Vagina (tissue), 2 donors: ENCODE measurements at regions not wholly inside any gene's neighbourhood (a gene's known extent, or its start where the extent isn't known, plus 50 kb on each side); places are given as distances from the start of the nearest gene placed in this dataset.
"Not testable (repeated sequence)": the region's sequence is repeated elsewhere in the genome, so short reads cannot be mapped to it uniquely, and the experiment has no call there.

Source experiments
- DNase-seq, 2 donors: peaks; one replicate each; pipeline ENCODE4 v3.0.0-alpha.2; 2017; ENCODE audit errors: extremely low spot score in 2 of 2
- H3K27ac ChIP-seq: fragments of 200-600 bp; sonication (generic); one replicate; pipeline ENCODE4 v1.5.1; 2019
- H3K27me3 ChIP-seq: fragments of 200-600 bp; sonication (generic); one replicate; pipeline ENCODE4 v1.5.1; 2019
- H3K36me3 ChIP-seq, 2 donors: fragments of 200-600 bp; sonication (generic); one replicate each; pipeline ENCODE4 v1.5.1; 2017 to 2019
- H3K4me1 ChIP-seq: fragments of 200-600 bp; sonication (generic); one replicate; pipeline ENCODE4 v1.5.1; 2019
- H3K4me3 ChIP-seq, 2 donors: fragments of 200-600 bp; sonication (generic); 1 replicate in 1 of 2; 2 replicates in 1 of 2; pipeline ENCODE4 v1.5.1; 2016 to 2019
- H3K9me3 ChIP-seq: fragments of 200-600 bp; sonication (generic); one replicate; pipeline ENCODE4 v1.5.1; 2019
- CTCF ChIP-seq, 3 experiments: fragments of 450-650 bp in 2 of 3; fragments of 200-600 bp in 1 of 3; sonication (generic) in 1 of 3; IDR thresholded peaks; one replicate each; pipeline ENCODE4 v1.5.1; 2017 to 2019; ENCODE audit warnings: antibody characterized with exemption in 3 of 3, mild to moderate bottlenecking in 2 of 3, moderate library complexity in 2 of 3
- POLR2A ChIP-seq, 2 donors: fragments of 450-650 bp; IDR thresholded peaks; one replicate each; pipeline ENCODE4 v1.6.1; 2017; ENCODE audit warnings: antibody characterized with exemption in 2 of 2, mild to moderate bottlenecking in 2 of 2, moderate library complexity in 2 of 2
- POLR2AphosphoS5 ChIP-seq, 2 donors: sonication (generic); formaldehyde crosslinking; IDR thresholded peaks; one replicate each; pipeline ENCODE4 v1.9.0; 2017; ENCODE audit warnings: antibody characterized with exemption in 2 of 2, mild to moderate bottlenecking in 2 of 2, low read depth in 1 of 2; ENCODE audit not compliant: insufficient read depth in 1 of 2
- intact Hi-C: fragments of 100-400 bp; cut with DNase I; formaldehyde crosslinking; loops from one replicate; pipeline ENCODE4 v1.15.1; 2023

GRCh38 chr2:203637471-203638167 is 68.8 kb upstream of the CD28 start:
- no peak for DNase-seq
- no peak for TF ChIP-seq POLR2A (IDR thresholded peaks at IDR 0.05)
- TF ChIP-seq POLR2AphosphoS5 (IDR thresholded peaks at IDR 0.05; ENCODE audit: insufficient read depth in 1 of 2, low read depth in 1 of 2) = no peak
- no peak for TF ChIP-seq CTCF (IDR thresholded peaks at IDR 0.05)
- H3K36me3 ChIP-seq = no peaks in the 10 kb centered on the region
- H3K4me1 ChIP-seq = peaks cover 20% of the 10 kb centered on the region
- no peak overlapping the region for H3K4me3 ChIP-seq
- no peaks in the 10 kb centered on the region for H3K27me3 ChIP-seq
- no peak overlapping the region for H3K27ac ChIP-seq
- no peaks in the 10 kb centered on the region for H3K9me3 ChIP-seq
- intact Hi-C loops = no loop called here

DNA sequence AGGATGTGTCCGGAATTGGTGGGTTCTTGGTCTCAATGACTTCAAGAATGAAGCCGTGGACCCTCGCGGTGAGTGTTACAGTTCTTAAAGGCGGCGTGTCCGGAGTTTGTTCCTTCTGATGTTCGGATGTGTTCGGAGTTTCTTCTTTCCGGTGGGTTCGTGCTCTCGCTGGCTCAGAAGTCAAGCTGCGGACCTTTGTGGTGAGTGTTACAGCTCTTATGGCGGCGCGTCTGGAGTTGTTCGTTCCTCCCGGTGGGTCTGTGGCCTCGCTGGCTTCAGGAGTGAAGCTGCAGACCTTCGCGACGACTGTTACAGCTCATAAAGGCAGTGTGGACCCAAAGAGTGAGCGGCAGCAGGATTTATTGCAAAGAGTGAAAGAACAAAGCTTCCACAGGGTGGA is 64.6 kb upstream of the CD28 start:
- H3K27me3 ChIP-seq, H3K36me3 ChIP-seq, H3K27ac ChIP-seq, H3K9me3 ChIP-seq, intact Hi-C loops, DNase-seq, H3K4me3 ChIP-seq: not testable (repeated sequence)
- H3K4me1 ChIP-seq = peaks cover 17% of the 10 kb centered on the region

DNA sequence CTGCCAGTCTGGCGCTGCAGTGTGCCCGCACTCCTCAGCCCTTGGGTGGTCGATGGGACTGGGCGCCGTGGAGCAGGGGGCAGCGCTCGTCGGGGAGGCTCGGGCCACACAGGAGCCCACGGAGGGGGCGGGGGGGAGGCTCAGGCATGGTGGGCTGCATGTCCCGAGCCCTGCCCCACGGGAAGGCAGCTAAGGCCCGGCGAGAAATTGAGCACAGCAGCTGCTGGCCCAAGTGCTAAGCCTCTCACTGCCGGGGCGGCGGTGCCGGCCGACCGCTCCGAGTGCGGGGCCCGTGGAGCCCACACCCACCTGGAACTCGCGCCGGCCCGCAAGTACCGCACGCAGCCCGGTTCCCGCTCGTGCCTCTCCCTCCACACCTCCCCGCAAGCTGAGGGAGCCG is 63.6 kb upstream of the CD28 start:
- H3K9me3 ChIP-seq, H3K4me3 ChIP-seq, H3K27me3 ChIP-seq, DNase-seq, intact Hi-C loops, H3K27ac ChIP-seq, H3K36me3 ChIP-seq: not testable (repeated sequence)
- peaks cover 10% of the 10 kb centered on the region for H3K4me1 ChIP-seq

DNA sequence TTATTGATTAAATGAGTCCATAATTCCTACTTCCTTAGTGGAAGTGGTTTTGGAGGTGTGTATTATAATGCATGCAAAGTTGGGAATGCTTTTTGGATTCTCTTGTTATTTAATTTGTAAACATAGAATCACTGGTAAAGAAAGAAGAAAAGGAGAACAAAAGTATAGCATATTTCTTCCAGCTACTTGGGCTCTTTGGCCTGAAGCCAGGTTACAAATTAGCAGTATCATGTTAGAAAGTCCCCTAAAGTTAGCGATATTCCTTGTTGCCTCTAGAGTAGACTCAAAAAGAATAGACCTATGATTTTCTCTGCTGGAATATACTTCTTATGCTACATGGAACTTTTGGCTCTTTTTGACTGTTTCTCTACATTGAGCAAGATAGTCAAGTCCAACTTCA is 60.6 kb upstream of the CD28 start:
- Histone ChIP-seq H3K36me3 (no peaks in the 10 kb centered on the region), H3K27ac (no peak overlapping the region), H3K27me3 (no peaks in the 10 kb centered on the region), H3K4me1 (peaks cover 29% of the 10 kb centered on the region), H3K9me3 (no peaks in the 10 kb centered on the region), H3K4me3 (no peak overlapping the region)
- DNase-seq = no peak
- TF ChIP-seq CTCF (IDR thresholded peaks at IDR 0.05) (no peak), POLR2A (IDR thresholded peaks at IDR 0.05) (no peak), POLR2AphosphoS5 (IDR thresholded peaks at IDR 0.05; ENCODE audit: insufficient read depth in 1 of 2, low read depth in 1 of 2) (no peak)
- intact Hi-C loops = no loop called here

DNA sequence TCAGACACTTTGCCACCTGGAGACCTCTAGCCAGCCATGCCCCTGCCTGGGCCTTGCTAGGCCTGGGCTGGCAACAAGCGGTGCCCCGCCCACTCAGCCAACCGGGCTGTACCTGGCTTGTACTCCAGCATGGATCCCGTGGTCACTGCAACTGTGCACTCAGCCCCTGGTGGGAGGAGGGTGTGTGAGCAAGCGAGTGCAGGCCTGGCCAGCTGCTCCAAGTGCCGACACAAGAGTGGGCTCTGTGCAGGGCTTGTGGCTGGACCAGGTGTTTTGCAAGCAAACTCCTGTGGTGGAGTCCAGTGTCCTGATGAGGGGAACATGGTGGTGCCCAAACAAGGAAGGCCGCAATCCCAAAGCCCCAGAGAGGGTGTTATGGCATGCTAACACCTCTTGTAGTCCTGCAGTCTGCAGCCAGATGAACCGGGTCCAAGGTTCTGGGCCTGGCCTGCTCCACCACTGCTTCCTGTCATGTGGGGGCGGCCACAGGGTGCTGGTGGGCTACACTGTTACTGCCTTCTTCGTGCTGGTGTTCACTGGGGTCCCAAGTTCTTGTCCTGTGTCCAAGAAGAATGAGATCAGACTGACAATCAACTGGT is 60.1 kb upstream of the CD28 start:
- Histone ChIP-seq H3K36me3 (no peaks in the 10 kb centered on the region), H3K27me3 (no peaks in the 10 kb centered on the region), H3K27ac (no peak overlapping the region), H3K4me1 (peaks cover 35% of the 10 kb centered on the region), H3K9me3 (no peaks in the 10 kb centered on the region), H3K4me3 (no peak overlapping the region)
- TF ChIP-seq POLR2A (IDR thresholded peaks at IDR 0.05) = no peak
- no peak for TF ChIP-seq POLR2AphosphoS5 (IDR thresholded peaks at IDR 0.05; ENCODE audit: insufficient read depth in 1 of 2, low read depth in 1 of 2)
- no peak for TF ChIP-seq CTCF (IDR thresholded peaks at IDR 0.05)
- intact Hi-C loops = no loop called here
- no peak for DNase-seq

DNA sequence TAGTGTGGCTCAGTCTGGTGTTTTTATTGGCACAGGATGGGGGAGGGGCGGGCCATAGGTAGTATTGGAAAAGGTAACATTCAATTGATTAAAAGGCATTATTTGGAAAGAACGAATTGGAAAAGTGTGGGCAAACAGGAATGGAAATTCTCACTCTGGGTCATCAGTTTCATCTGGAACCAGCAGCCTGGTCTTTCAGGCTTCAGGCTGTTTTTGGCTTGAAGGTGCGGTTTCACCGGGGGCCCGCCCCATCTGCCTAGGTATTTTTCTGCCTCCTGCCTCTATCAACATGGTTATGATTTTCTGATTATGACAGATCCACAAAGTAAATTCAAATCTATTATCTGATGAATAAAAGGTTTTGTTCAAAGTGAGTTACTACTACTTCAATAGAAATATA is 59.5 kb upstream of the CD28 start:
- Histone ChIP-seq H3K4me3 (no peak overlapping the region), H3K27ac (no peak overlapping the region), H3K4me1 (peaks cover 37% of the 10 kb centered on the region), H3K9me3 (no peaks in the 10 kb centered on the region), H3K36me3 (no peaks in the 10 kb centered on the region), H3K27me3 (no peaks in the 10 kb centered on the region)
- TF ChIP-seq POLR2AphosphoS5 (IDR thresholded peaks at IDR 0.05; ENCODE audit: insufficient read depth in 1 of 2, low read depth in 1 of 2) (no peak), POLR2A (IDR thresholded peaks at IDR 0.05) (no peak), CTCF (IDR thresholded peaks at IDR 0.05) (no peak)
- DNase-seq = no peak
- intact Hi-C loops = no loop called here
